ENCODE measurements at regions not wholly inside any gene's neighbourhood (a gene's known extent, or its start where the extent isn't known, plus 50 kb on each side); places are given as distances from the start of the nearest gene placed in this dataset.

GRCh38 chr12:126616441-126616840 is 1551.2 kb downstream of the AACS start:
- Histone ChIP-seq H3K4me3 (ENCODE audit: control insufficient read depth in 1 of 7, extremely low read depth in 1 of 7, insufficient read depth in 4 of 7, low read depth in 2 of 7, low read length in 6 of 7) (no peak overlapping the region), H3K27ac (ENCODE audit: insufficient read depth in 1 of 2, low read depth in 1 of 2, low read length in 2 of 2, poor library complexity in 1 of 2, severe bottlenecking in 2 of 2) (no peak overlapping the region), H3K9me3 (ENCODE audit: control extremely low read depth in 1 of 5, control insufficient read depth in 4 of 5, insufficient read depth in 2 of 5, low read depth in 1 of 5, low read length in 4 of 5) (peaks cover 0 to 27% (median 4%) of the 10 kb centered on the region in 5 experiments), H3K36me3 (ENCODE audit: control insufficient read depth in 4 of 4, insufficient read depth in 4 of 4, low read length in 3 of 4) (no peaks in the 10 kb centered on the region), H3K27me3 (replicated peaks in 2 of 5; ENCODE audit: control insufficient read depth in 4 of 5, insufficient read depth in 5 of 5, low read length in 4 of 5) (no peaks in the 10 kb centered on the region), H3K4me1 (ENCODE audit: control extremely low read depth in 1 of 4, control insufficient read depth in 4 of 4, insufficient read depth in 4 of 4, low read length in 3 of 4) (no peaks in the 10 kb centered on the region)
- WGBS (ENCODE audit: insufficient coverage): 97% methylated on average over 16 of the region's 16 CpGs
- CTCF ChIA-PET: interaction anchor here (0.6 kb wide), 1 partner anchor 146 kb away, joined by 3 read pairs; no protein-coding TSS in a partner anchor
- DNase-seq: no peak
- POLR2A ChIA-PET: no interaction called here

GRCh38 chr12:126617312-126617711 is 1552.1 kb downstream of the AACS start:
- CTCF ChIA-PET: no interaction called here
- no peaks in the 10 kb centered on the region for H3K27me3 ChIP-seq (replicated peaks in 2 of 5; ENCODE audit: control insufficient read depth in 4 of 5, insufficient read depth in 5 of 5, low read length in 4 of 5)
- 94% methylated on average over 4 of the region's 5 CpGs for WGBS (ENCODE audit: insufficient coverage)
- DNase-seq: peak in 1 of 3 donors; percentile 3
- POLR2A ChIA-PET: no interaction called here
- peaks cover 0 to 21% (median 4%) of the 10 kb centered on the region in 5 experiments for H3K9me3 ChIP-seq (ENCODE audit: control extremely low read depth in 1 of 5, control insufficient read depth in 4 of 5, insufficient read depth in 2 of 5, low read depth in 1 of 5, low read length in 4 of 5)
- no peak overlapping the region for H3K27ac ChIP-seq (ENCODE audit: insufficient read depth in 1 of 2, low read depth in 1 of 2, low read length in 2 of 2, poor library complexity in 1 of 2, severe bottlenecking in 2 of 2)
- no peaks in the 10 kb centered on the region for H3K4me1 ChIP-seq (ENCODE audit: control extremely low read depth in 1 of 4, control insufficient read depth in 4 of 4, insufficient read depth in 4 of 4, low read length in 3 of 4)
- H3K36me3 ChIP-seq (ENCODE audit: control insufficient read depth in 4 of 4, insufficient read depth in 4 of 4, low read length in 3 of 4): no peaks in the 10 kb centered on the region
- no peak overlapping the region for H3K4me3 ChIP-seq (ENCODE audit: control insufficient read depth in 1 of 7, extremely low read depth in 1 of 7, insufficient read depth in 4 of 7, low read depth in 2 of 7, low read length in 6 of 7)

- no peak overlapping the region for H3K27ac ChIP-seq (ENCODE audit: insufficient read depth in 1 of 2, low read depth in 1 of 2, low read length in 2 of 2, poor library complexity in 1 of 2, severe bottlenecking in 2 of 2)
- WGBS (ENCODE audit: insufficient coverage): no CpG with 5 or more reads among the region's 4 CpGs
- H3K36me3 ChIP-seq (ENCODE audit: control insufficient read depth in 4 of 4, insufficient read depth in 4 of 4, low read length in 3 of 4): no peaks in the 10 kb centered on the region
- H3K4me3 ChIP-seq (ENCODE audit: control insufficient read depth in 1 of 7, extremely low read depth in 1 of 7, insufficient read depth in 4 of 7, low read depth in 2 of 7, low read length in 6 of 7): no peak overlapping the region
- ChIA-PET CTCF (no interaction called here), POLR2A (no interaction called here)
- H3K9me3 ChIP-seq (ENCODE audit: control extremely low read depth in 1 of 5, control insufficient read depth in 4 of 5, insufficient read depth in 2 of 5, low read depth in 1 of 5, low read length in 4 of 5): peaks cover 0 to 3% (median 0%) of the 10 kb centered on the region in 5 experiments
- no peaks in the 10 kb centered on the region for H3K4me1 ChIP-seq (ENCODE audit: control extremely low read depth in 1 of 4, control insufficient read depth in 4 of 4, insufficient read depth in 4 of 4, low read length in 3 of 4)
- H3K27me3 ChIP-seq (replicated peaks in 2 of 5; ENCODE audit: control insufficient read depth in 4 of 5, insufficient read depth in 5 of 5, low read length in 4 of 5): peaks cover 0 to 3% (median 0%) of the 10 kb centered on the region in 5 experiments
- no peak for DNase-seq
These were observed 1562.4 kb downstream of the AACS start for GRCh38 chr12:126627596-126627995.

GRCh38 chr12:126636821-126637220 is 1571.6 kb downstream of the AACS start:
- DNase-seq: no peak
- ChIA-PET POLR2A (no interaction called here), CTCF (no interaction called here)
- Histone ChIP-seq H3K9me3 (ENCODE audit: control extremely low read depth in 1 of 5, control insufficient read depth in 4 of 5, insufficient read depth in 2 of 5, low read depth in 1 of 5, low read length in 4 of 5) (no peaks in the 10 kb centered on the region), H3K36me3 (ENCODE audit: control insufficient read depth in 4 of 4, insufficient read depth in 4 of 4, low read length in 3 of 4) (no peaks in the 10 kb centered on the region), H3K4me1 (ENCODE audit: control extremely low read depth in 1 of 4, control insufficient read depth in 4 of 4, insufficient read depth in 4 of 4, low read length in 3 of 4) (no peaks in the 10 kb centered on the region), H3K27ac (ENCODE audit: insufficient read depth in 1 of 2, low read depth in 1 of 2, low read length in 2 of 2, poor library complexity in 1 of 2, severe bottlenecking in 2 of 2) (no peak overlapping the region), H3K4me3 (ENCODE audit: control insufficient read depth in 1 of 7, extremely low read depth in 1 of 7, insufficient read depth in 4 of 7, low read depth in 2 of 7, low read length in 6 of 7) (no peak overlapping the region), H3K27me3 (replicated peaks in 2 of 5; ENCODE audit: control insufficient read depth in 4 of 5, insufficient read depth in 5 of 5, low read length in 4 of 5) (no peaks in the 10 kb centered on the region)
- WGBS (ENCODE audit: insufficient coverage): 100% methylated on average over 2 of the region's 4 CpGs

GRCh38 chr12:126644236-126645020 is 1579.2 kb downstream of the AACS start:
- Histone ChIP-seq H3K9me3 (ENCODE audit: control extremely low read depth in 1 of 5, control insufficient read depth in 4 of 5, insufficient read depth in 2 of 5, low read depth in 1 of 5, low read length in 4 of 5) (peaks cover 0 to 1% (median 0%) of the 10 kb centered on the region in 5 experiments), H3K27me3 (replicated peaks in 2 of 5; ENCODE audit: control insufficient read depth in 4 of 5, insufficient read depth in 5 of 5, low read length in 4 of 5) (no peaks in the 10 kb centered on the region), H3K4me1 (ENCODE audit: control extremely low read depth in 1 of 4, control insufficient read depth in 4 of 4, insufficient read depth in 4 of 4, low read length in 3 of 4) (no peaks in the 10 kb centered on the region), H3K27ac (ENCODE audit: insufficient read depth in 1 of 2, low read depth in 1 of 2, low read length in 2 of 2, poor library complexity in 1 of 2, severe bottlenecking in 2 of 2) (no peak overlapping the region), H3K36me3 (ENCODE audit: control insufficient read depth in 4 of 4, insufficient read depth in 4 of 4, low read length in 3 of 4) (no peaks in the 10 kb centered on the region), H3K4me3 (ENCODE audit: control insufficient read depth in 1 of 7, extremely low read depth in 1 of 7, insufficient read depth in 4 of 7, low read depth in 2 of 7, low read length in 6 of 7) (no peak overlapping the region)
- CTCF ChIA-PET: no interaction called here
- DNase-seq: no peak
- POLR2A ChIA-PET: no interaction called here
- no CpG with 5 or more reads among the region's 2 CpGs for WGBS (ENCODE audit: insufficient coverage)

GRCh38 chr12:126648074-126648473 is 1582.8 kb downstream of the AACS start:
- Histone ChIP-seq H3K4me3 (ENCODE audit: control insufficient read depth in 1 of 7, extremely low read depth in 1 of 7, insufficient read depth in 4 of 7, low read depth in 2 of 7, low read length in 6 of 7) (no peak overlapping the region), H3K36me3 (ENCODE audit: control insufficient read depth in 4 of 4, insufficient read depth in 4 of 4, low read length in 3 of 4) (no peaks in the 10 kb centered on the region), H3K9me3 (ENCODE audit: control extremely low read depth in 1 of 5, control insufficient read depth in 4 of 5, insufficient read depth in 2 of 5, low read depth in 1 of 5, low read length in 4 of 5) (no peaks in the 10 kb centered on the region), H3K27ac (ENCODE audit: insufficient read depth in 1 of 2, low read depth in 1 of 2, low read length in 2 of 2, poor library complexity in 1 of 2, severe bottlenecking in 2 of 2) (no peak overlapping the region), H3K4me1 (ENCODE audit: control extremely low read depth in 1 of 4, control insufficient read depth in 4 of 4, insufficient read depth in 4 of 4, low read length in 3 of 4) (no peaks in the 10 kb centered on the region), H3K27me3 (replicated peaks in 2 of 5; ENCODE audit: control insufficient read depth in 4 of 5, insufficient read depth in 5 of 5, low read length in 4 of 5) (no peaks in the 10 kb centered on the region)
- CTCF ChIA-PET: no interaction called here
- 100% methylated on average over 2 of the region's 5 CpGs for WGBS (ENCODE audit: insufficient coverage)
- DNase-seq: no peak
- POLR2A ChIA-PET: no interaction called here

GRCh38 chr12:126651133-126651532 is 1585.9 kb downstream of the AACS start:
- POLR2A ChIA-PET: no interaction called here
- 95% methylated on average over 5 of the region's 5 CpGs for WGBS (ENCODE audit: insufficient coverage)

More at GRCh38 chr12:126651133-126651532, 1585.9 kb downstream of the AACS start:
- H3K4me1 ChIP-seq (ENCODE audit: control extremely low read depth in 1 of 4, control insufficient read depth in 4 of 4, insufficient read depth in 4 of 4, low read length in 3 of 4): no peaks in the 10 kb centered on the region
- no peaks in the 10 kb centered on the region for H3K27me3 ChIP-seq (replicated peaks in 2 of 5; ENCODE audit: control insufficient read depth in 4 of 5, insufficient read depth in 5 of 5, low read length in 4 of 5)
- H3K4me3 ChIP-seq (ENCODE audit: control insufficient read depth in 1 of 7, extremely low read depth in 1 of 7, insufficient read depth in 4 of 7, low read depth in 2 of 7, low read length in 6 of 7): no peak overlapping the region
- H3K27ac ChIP-seq (ENCODE audit: insufficient read depth in 1 of 2, low read depth in 1 of 2, low read length in 2 of 2, poor library complexity in 1 of 2, severe bottlenecking in 2 of 2): no peak overlapping the region
- no peaks in the 10 kb centered on the region for H3K9me3 ChIP-seq (ENCODE audit: control extremely low read depth in 1 of 5, control insufficient read depth in 4 of 5, insufficient read depth in 2 of 5, low read depth in 1 of 5, low read length in 4 of 5)
- no peak for DNase-seq
- H3K36me3 ChIP-seq (ENCODE audit: control insufficient read depth in 4 of 4, insufficient read depth in 4 of 4, low read length in 3 of 4): no peaks in the 10 kb centered on the region
- CTCF ChIA-PET: no interaction called here

Data from common myeloid progenitor, CD34-positive (primary cell).